ENCODE measurements at regions not wholly inside any gene's neighbourhood (a gene's known extent, or its start where the extent isn't known, plus 50 kb on each side); places are given as distances from the start of the nearest gene placed in this dataset.

- H3K4me3 ChIP-seq (replicated peaks; ENCODE audit: insufficient read depth, low read length), result no peak overlapping the region
- DNase-seq (ENCODE audit: low read depth in 1 of 2, low spot score in 1 of 2), result no peak
- no peaks in the 10 kb centered on the region for H3K27me3 ChIP-seq (ENCODE audit: insufficient read depth, poor library complexity, severe bottlenecking)
- TF ChIP-seq POLR2AphosphoS5 (IDR thresholded peaks at IDR 0.05; ENCODE audit: low read depth) (no peak), CTCF (IDR thresholded peaks at IDR 0.05; ENCODE audit: insufficient read depth, low read length) (no peak), REST (IDR thresholded peaks at IDR 0.05; ENCODE audit: insufficient replicate concordance, low read depth) (no peak), SPI1 (IDR thresholded peaks at IDR 0.05; ENCODE audit: borderline replicate concordance, low read depth) (no peak), GABPA (IDR thresholded peaks at IDR 0.05; ENCODE audit: low read depth) (no peak)
- no peak overlapping the region for H3K27ac ChIP-seq (replicated peaks)
Measured at GRCh38 chr2:238507836-238508235, 81.1 kb downstream of the ASB1 start.

- no peak for DNase-seq (ENCODE audit: low read depth in 1 of 2, low spot score in 1 of 2)
- H3K27ac ChIP-seq (replicated peaks), result no peak overlapping the region
Measured at GRCh38 chr2:238509151-238509835, 82.6 kb downstream of the ASB1 start.

More at GRCh38 chr2:238509151-238509835, 82.6 kb downstream of the ASB1 start:
- H3K27me3 ChIP-seq (ENCODE audit: insufficient read depth, poor library complexity, severe bottlenecking), result no peaks in the 10 kb centered on the region
- H3K4me3 ChIP-seq (replicated peaks; ENCODE audit: insufficient read depth, low read length), result no peak overlapping the region
- TF ChIP-seq POLR2AphosphoS5 (IDR thresholded peaks at IDR 0.05; ENCODE audit: low read depth), result no peak
- no peak for TF ChIP-seq SPI1 (IDR thresholded peaks at IDR 0.05; ENCODE audit: borderline replicate concordance, low read depth)
- no peak for TF ChIP-seq GABPA (IDR thresholded peaks at IDR 0.05; ENCODE audit: low read depth)
- no peak for TF ChIP-seq REST (IDR thresholded peaks at IDR 0.05; ENCODE audit: insufficient replicate concordance, low read depth)
- TF ChIP-seq CTCF (IDR thresholded peaks at IDR 0.05; ENCODE audit: insufficient read depth, low read length), result no peak

All from HL-60 (cell line).